Activated CD4-positive, alpha-beta T cell treated with anti-CD3 and anti-CD28 coated beads, Interleukin-2, amount 50 U/mL, for 4 hours (primary cell): ENCODE measurements at regions not wholly inside any gene's neighbourhood (a gene's known extent, or its start where the extent isn't known, plus 50 kb on each side); places are given as distances from the start of the nearest gene placed in this dataset.
"Not testable (repeated sequence)": the region's sequence is repeated elsewhere in the genome, so short reads cannot be mapped to it uniquely, and the experiment has no call there.

ENCODE experiments used
- DNase-seq, 2 experiments: peaks; one replicate each; pipeline ENCODE4 v3.0.0-alpha.2; 2020

DNA sequence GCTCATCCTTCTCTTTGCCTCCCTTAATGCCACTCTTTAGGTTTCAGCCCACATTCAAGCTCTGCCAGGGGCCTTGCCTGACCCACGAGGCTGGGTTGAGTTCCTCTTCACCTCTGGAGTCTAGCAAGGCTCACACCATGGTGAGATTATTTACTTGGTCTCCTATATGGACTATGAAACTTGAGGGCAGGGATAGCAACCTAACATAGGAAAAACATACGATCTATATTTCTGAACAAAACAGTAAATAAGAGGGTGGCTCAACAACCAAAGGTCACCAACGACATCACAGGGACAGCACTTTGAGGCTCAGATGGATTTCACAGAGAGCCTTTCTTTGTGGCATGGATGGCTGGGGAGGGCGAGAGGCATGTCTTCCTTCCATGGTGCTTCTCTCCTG is 197.0 kb downstream of the MAF start:
- DNase-seq = no peak

DNA sequence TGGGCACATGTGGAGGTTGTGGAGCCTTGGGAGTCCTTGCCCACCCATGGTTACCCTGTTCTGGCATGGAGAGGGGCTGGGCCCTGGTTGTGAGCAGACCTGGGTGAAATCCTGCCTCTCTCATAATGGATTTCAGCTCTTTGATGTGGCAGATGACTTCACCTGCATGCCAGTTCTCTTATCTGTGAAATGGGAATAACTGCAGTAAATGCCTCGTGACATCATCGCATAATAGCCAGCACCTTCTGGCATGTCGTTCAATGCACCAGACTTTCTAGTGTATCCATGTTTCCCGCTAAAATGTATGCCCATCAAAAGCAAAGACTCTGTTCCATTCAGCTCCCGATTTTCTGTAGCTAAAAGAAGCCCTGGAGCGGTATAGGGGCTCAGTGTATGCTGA is 197.6 kb downstream of the MAF start:
- no peak for DNase-seq

DNA sequence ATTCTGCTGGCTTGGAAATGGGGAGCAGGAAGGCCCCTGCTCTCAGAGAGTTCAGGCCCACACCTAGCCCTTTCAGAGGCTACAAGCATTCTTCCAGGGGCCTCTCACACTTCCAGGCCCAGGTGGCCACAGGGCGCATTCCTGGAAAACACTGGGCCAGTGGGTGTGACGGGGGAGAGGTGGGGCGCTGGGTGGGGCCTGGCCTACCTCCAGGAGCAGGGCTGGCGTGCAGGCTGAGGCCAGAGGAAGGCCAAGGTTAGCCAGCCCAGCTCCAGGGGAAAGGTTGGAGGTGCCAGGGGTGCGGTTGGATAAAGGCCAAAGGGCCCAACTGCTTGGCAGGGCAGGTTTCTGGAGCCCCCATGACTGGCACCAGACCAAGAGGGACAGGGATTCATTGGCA is 198.2 kb downstream of the MAF start:
- no peak for DNase-seq

DNA sequence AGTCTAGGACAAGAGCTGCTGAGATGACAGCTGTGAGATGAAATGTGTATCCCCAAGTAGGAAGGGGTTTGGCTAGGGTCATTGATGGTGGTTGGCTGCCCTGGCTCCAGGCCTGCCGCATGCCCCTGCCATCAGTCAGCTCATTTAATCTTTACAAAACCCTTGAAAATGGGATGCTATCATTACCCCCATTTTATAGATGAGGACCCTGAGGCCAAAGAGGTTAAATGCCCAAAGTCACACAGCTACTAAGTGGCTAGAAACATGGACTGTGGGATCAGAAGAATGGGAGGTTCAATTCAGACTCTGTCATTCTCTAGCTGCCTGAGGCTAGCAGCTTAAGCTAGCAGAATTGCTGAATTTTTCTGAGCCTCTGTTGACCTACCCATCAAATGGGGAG is 198.8 kb downstream of the MAF start:
- no peak for DNase-seq

DNA sequence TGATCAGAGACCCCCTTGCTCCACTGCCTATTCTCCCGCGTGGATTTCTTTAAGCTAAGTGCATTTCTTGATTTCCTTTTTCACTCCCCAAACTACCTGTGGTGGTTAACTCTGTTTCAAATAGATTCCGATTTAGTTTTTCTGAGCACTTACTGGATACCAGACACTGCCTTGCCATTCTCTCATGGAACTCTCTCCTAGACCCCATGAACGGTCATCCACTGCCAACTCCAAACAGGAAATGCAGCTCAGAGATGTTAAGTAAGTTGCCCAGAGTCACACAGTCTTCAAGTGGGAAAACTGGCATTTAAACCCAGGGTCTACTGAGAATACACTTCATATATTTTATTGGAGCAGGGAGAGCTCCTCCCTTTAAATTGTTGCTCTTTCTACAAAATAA is 199.4 kb downstream of the MAF start:
- DNase-seq = no peak

DNA sequence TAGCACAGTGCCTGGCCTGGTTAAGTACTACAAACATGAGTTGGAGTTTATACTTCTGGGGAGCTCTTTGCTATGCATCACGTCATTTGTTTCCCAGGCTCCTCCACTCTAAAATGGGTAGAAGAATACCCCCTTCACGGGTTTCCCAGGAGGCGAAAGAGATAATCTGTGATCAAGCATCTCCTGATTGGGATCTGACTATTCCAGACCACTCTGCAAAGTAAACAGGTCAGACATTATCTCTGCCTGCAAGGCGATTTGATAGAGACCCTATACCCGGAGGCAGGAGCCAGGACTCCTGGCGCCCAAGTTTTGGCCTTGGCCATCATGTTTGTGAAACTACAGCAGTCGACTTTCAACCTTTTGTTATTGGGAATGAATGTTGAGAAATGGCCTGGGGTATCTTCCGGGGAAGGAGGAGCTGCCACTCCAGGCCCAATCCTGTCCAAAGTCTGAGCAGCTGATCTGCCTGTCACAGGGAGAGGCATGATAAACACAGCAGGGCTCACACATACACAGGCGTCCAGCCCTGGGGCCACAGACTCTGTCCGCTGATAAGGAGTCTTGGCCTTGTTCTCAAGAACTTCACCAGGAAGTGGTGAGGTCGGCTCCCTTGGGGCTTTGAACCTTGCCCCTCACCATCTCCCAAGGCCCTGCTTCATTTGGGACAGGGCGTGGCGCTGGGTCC is 199.9 kb downstream of the MAF start:
- DNase-seq = no peak

DNA sequence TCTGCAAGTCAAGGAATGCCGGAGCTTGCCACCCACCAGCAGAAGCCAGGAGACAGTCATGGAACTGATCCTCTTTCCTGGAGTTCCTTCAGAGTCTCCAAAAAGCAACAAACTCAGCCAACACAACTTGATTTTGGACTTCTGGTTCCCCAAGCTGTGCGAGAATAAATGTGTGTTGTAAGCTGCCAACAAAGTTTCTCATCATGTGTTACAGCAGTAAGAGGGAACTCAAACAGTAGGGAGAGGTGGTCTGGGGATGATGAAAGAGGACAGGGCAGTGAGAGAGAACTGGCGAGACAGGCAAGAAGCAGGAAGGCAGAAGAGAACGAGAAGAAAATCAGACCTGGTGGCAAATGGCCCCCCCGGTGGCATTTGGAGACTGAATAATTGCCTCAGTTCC is 204.9 kb downstream of the MAF start:
- DNase-seq = no peak

DNA sequence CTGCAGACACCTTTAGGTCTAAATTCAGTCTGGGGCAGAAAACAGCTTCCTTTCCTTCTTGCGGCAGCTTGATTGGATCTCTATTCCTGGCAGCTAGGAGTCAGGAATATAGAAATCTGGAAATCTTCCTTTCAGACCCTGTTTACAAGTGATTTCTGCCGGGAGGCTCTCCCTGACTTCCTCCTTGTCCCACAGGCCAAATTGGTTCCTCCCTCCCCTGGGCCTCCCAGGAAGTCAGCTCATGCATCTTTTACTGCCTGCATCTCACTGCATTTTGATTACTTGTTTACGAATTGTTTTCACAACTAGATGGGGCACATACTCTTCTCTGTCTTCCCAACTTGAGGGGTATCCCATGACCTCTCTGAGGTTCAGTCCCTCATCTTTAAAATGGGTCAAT is 206.3 kb downstream of the MAF start:
- no peak for DNase-seq

DNA sequence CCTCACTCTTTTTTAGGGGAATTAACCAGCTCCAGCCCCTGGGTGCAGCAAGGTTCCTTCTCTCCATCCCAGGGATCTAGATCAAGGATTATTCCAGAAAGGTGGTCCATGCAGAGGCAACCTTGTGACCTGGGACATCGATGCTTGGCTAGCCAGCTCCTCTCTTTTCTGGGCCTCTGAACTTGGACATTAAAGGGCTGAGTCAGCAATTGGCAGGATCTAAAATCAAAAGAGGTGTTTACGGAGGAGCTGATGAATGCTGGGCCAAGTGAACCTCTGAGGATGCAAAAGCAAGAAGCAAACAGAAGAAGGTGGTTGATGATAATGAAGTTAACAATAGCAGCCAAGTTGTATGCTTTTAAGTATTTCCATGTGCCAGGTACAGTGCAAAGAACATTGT is 207.0 kb downstream of the MAF start:
- no peak for DNase-seq

DNA sequence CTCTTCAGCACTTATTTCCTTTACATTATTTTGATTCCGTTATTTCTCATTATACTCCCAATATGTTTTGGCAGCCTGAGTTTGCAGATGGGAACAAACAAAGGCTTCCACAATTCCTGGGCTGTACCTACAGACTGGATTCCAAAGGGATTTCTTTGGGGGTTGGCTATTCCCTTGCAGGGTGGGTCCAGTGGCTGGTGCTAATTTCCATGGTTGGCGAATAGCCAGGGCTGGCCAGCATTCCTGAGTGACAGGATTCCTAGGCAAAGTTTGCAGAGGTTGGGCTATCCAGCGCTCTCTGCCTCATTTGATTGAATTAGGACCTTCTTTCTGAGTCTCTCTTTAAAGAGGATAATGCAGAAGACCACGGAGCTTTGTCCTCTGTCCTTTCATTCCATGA is 207.4 kb downstream of the MAF start:
- no peak for DNase-seq

DNA sequence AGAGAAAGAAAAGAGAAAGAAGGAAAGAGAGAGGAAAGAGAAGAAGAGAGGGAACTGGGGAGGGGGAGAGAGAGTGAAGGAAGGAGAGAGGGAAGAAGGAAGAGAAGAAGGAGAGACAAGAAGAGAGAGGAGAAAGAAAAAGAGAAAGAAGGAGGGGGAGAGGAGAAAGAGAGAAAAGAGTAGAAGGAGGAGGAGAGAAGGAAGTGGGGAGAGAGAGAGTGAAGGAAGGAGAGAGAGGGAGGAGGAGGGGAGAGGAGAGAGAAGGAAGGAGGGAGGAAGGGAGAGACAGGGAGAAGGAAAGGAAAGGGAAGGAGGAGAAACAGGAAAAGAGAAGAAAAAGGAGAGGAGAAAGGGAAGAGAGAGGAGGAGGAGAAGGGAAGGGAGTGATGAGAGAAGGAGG is 208.5 kb downstream of the MAF start:
- DNase-seq = no peak

DNA sequence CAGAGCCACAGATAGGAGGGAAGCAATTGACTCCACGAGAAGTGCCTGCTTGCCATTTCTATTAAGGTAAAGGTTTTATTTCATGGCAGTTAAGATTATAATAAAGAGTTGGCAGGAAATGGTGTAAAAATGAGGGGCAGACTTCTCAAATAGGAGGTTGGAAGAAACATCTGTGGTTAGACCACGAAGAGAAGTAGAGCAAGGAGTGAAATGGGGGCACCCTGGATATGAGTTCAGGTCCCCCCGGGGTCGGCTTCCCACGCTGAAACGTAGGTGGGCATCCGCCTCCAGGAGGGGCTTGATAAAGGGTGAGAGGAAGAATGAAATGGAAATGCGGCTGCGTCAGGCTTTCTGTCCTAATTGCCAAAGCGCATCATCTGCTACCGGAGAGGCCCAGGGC is 209.1 kb downstream of the MAF start:
- DNase-seq = no peak

DNA sequence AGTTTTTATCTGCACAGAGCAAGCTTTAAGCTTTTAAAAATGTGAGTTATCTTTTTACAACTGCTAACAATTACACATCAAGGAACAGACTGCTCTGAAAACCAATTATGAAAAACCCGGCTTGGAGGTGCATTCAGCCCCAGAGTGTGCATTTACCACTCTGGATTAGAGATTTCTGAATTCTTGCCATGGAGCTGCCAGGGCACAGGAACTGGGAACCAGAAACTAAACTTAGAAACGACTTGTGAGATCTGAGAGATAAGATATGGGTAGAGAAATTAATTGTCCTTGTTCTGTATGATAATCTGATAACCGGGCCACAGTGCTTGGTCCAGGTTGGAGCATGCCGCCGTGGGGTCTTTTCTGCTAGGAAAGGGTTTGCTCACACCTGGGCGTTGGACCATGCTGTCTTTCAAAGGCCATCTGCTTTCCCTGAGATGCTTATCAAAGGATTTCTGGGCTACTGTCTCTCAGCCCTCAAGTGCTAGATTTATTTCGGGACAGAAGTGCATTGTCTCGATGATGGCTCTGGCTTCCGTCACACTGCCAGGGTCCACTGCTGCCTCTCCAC is 210.0 kb downstream of the MAF start:
- DNase-seq = no peak

DNA sequence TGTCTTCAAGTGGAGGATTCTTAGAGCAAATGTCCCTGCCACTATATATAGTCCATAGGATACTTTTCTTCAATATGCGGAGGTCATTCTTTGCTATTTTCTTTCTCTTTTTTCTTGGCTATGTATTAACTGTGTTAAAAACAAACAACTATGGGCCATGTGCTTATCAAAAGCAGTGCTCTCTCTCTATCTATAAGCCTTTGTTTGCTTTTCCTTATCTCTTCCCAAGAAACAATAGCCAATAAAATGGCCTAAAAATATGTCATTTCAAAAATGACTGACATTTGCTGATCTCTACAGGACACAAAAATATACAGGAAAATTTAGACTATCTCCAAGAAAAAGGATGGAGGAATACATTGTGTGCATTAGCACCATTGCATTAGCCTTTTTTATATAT is 212.1 kb downstream of the MAF start:
- no peak for DNase-seq

DNA sequence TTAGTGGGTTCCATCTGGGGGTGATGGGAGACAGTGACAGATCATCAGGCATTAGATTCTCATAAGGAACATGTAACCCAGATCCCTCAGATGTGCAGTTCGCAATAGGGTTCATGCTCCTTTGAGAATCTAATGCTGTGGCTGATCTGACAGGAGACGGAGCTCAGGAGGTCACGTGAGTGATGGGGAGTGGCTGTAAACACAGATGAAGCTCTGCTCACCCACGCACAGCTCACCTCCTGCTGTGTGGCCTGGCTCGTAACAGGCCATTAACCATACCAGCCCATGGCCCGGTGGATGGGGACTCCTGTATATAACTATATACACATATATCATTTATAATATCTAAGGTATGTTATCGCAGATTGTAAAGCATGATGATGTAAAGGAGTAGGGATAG is 214.2 kb downstream of the MAF start:
- no peak for DNase-seq

DNA sequence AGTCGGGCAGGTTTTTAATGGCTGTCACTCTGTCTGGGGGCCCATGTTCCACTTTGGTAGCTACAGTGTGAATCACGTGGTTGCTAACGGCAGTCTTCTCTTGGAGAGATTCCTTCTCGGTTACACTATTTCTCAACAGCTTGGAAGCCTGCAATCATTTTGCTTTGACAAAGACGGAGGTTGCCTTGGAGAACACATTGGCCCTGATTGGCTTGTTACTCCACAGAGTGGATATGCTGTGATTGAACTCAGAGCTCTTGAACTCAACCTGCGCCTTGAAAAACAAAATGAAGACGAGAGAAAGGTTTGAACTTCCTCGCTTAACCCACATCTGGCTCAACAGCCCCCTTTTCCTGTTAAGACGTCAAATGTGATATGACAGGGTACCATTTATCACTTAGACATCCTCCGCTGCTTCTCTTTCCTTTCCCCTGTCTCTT is 218.9 kb downstream of the MAF start:
- no peak for DNase-seq

DNA sequence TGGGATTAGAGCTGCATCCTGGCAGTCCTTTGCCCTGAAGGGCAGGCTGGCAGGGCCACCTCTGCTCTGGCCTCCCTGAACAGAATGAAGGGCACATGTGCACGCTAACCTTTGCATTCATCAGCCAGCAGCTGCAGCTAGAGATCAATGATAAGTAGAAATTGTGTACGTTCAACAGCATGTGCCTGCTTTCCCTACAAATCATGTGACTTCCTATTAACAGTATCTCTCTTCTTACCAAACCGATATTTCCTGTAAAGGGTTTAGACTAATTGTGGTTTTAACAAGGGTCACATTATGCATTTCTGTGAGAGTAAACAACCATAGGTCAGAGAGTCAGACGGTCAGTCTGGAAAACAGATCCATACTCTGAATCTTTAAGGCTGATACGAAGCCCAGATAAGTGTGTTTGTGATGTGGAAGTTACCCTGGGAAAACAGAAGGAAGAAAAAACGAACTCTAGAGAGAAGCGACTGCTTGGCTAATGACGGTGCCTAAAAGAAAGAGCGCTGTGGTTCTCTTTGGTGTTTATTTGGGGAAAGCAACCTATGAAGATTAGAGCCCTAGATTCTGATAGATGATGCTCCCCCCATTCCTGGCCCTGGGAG is 219.4 kb downstream of the MAF start:
- peak; percentile 20 to 23 for DNase-seq

DNA sequence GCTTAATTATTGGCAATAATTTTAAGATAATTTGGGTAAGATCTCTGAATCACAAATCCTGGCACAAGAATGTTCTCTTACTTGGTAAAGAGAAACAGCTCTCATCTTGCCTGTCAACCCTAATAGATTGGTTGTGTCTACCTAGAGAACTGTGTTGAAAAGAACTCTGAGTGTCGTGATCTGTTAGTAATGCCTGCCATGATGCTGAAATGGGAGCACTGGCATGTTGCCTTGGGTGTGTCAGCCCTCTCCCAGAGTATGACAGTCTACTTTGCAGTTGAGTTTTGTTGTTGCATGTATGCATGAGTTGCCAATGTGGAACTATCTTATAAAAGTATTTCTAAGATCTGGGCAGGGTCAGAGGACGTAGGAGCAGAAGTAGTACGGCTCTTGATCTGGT is 221.4 kb downstream of the MAF start:
- no peak for DNase-seq

DNA sequence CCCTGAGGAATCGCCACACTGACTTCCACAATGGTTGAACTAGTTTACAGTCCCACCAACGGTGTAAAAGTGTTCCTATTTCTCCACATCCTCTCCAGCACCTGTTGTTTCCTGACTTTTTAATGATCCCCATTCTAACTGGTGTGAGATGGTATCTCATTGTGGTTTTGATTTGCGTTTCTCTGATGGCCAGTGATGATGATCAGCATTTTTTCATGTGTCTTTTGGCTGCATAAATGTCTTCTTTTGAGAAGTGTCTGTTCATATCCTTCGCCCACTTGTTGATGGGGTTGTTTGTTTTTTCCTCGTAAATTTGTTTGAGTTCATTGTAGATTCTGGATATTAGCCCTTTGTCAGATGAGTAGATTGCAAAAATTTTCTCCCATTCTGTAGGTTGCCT is 223.5 kb downstream of the MAF start:
- not testable (repeated sequence) for DNase-seq

DNA sequence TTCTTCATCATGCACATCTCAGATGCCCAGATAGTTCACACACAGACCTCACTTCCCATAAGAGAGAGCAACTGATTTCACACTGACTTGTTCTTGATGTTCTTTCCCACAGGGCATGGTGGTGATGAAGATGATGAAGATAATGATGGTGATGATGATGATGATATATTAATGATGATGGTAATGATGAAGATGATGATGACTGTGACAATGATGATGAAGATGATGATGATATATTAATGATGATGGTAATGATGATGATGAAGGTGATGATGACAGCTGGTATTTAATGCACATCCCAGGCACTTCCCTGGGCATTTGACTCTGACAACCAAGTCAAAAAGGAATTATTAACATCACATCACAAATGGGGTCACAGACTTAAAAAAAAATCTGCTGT is 225.2 kb downstream of the MAF start:
- DNase-seq = no peak

DNA sequence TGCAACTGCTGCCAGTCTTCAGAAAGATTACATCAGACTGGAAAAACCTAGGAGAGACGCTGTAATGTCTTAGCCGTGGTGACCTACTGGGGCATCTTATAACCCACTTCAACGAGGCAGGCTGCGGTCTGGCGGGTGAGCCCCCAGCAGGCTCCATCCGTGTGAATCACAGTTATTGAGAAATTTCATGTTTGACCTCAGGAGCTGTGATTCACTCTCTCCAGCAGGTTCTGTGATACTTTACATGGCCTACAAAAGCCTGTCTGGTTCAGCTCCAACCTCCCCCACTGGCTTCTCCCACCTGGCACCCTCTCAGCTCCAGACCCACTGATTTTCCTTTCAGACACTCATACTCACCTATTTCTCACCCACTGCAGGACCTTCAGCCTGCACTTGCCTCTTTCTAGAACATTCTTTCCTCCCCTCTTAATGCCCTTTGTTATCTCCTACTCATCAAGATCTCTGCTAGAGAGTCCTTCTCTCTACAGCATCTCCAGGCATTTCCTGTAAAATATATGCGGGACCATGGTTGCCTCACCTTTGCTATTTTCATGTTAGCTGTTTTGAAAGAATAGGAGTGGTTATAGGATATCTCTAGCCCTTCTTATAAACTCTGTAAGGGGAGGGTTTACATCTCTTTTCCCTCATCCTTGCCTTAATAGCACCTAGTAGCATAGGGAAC is 227.9 kb downstream of the MAF start:
- peak; percentile 13 to 25 for DNase-seq

DNA sequence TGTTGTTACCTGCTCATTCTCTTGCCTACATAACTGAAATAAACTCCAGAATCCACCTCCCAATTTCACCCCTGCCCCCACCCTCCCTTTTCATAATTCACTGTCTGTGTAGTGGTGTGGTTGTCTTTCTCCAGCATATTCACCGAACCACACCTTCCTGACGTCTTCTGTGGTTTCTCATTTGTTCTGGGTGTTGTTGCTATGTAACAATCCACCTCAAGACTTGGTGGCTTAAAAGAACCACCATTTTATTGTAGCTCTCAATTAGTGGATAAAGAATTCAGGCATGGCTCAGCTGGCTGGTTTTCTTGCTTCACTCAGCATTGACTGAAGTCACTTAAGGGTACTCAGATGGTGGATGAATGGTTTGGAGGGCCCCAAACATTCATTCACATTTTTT is 229.8 kb downstream of the MAF start:
- no peak for DNase-seq

DNA sequence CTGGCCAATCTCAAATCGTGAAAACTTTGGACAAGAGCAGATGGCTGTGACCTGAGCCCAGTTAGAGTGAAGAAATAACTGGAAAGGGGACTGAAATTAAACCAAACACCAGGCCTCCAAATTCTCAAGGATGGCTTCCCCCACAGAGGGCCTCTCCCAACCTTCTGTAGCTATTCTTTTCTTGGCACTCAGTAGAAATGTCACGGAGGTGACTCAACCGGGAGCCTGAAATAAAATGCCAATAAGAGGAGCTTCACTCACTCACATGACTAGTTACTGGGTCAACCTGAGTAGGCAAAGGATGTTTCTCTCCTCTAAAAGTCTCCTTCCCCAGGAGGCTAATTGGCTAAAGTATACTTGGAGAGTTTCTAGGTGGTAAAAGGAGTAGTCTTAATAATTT is 230.7 kb downstream of the MAF start:
- no peak for DNase-seq

DNA sequence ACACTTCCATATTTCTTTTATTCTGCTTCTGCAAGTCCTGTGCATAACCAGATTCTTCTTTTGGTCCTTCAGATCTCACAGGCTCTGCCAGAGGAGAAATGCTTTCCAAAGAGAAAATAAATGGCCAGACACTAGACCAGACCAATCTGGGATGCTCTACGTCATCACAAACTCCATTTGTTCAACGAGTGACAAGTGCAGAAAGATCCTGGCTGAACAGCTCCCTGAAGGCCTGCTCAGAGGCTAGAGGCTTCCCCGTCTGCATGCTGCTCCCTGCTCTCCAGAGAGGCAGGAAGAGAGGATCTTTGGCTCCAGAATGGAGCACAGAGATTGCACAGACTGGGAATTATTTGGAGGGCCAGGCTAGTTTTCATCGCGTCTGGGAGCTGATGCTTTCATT is 232.7 kb downstream of the MAF start:
- DNase-seq = no peak
